ENCODE measurements at regions not wholly inside any gene's neighbourhood (a gene's known extent, or its start where the extent isn't known, plus 50 kb on each side); places are given as distances from the start of the nearest gene placed in this dataset.
"Not testable (repeated sequence)": the region's sequence is repeated elsewhere in the genome, so short reads cannot be mapped to it uniquely, and the experiment has no call there.

- no peak for DNase-seq
Observed at GRCh38 chr5:2569176-2569575, 182.3 kb downstream of the IRX2 start.

- no peak for DNase-seq
Observed at GRCh38 chr5:2566284-2566683, 185.2 kb downstream of the IRX2 start.

- no peak for DNase-seq
Observed at GRCh38 chr5:2565147-2565546, 186.3 kb downstream of the IRX2 start.

GRCh38 chr5:2563046-2563445, 188.4 kb downstream of the IRX2 start:
- DNase-seq, result no peak

- DNase-seq, result no peak
Observed at GRCh38 chr5:2562036-2562435, 189.4 kb downstream of the IRX2 start.

GRCh38 chr5:2560435-2560834, 191.0 kb downstream of the IRX2 start:
- no peak for DNase-seq

GRCh38 chr5:2557435-2557834, 194.0 kb downstream of the IRX2 start:
- DNase-seq, result no peak

- DNase-seq, result no peak
Observed at GRCh38 chr5:2556375-2556966, 195.0 kb downstream of the IRX2 start.

- no peak for DNase-seq
Observed at GRCh38 chr5:2553611-2554010, 197.9 kb downstream of the IRX2 start.

GRCh38 chr5:2550509-2550908, 201.0 kb downstream of the IRX2 start:
- no peak for DNase-seq

GRCh38 chr5:2549900-2550299, 201.6 kb downstream of the IRX2 start:
- no peak for DNase-seq

- DNase-seq, result no peak
Observed at GRCh38 chr5:2549354-2549753, 202.1 kb downstream of the IRX2 start.

GRCh38 chr5:2546938-2547337, 204.5 kb downstream of the IRX2 start:
- no peak for DNase-seq

- no peak for DNase-seq
Observed at GRCh38 chr5:2544003-2544402, 207.5 kb downstream of the IRX2 start.

GRCh38 chr5:2542821-2543220, 208.7 kb downstream of the IRX2 start:
- no peak for DNase-seq

GRCh38 chr5:2542026-2542425, 209.5 kb downstream of the IRX2 start:
- no peak for DNase-seq

- DNase-seq, result no peak
Observed at GRCh38 chr5:2538169-2538568, 213.3 kb downstream of the IRX2 start.

- DNase-seq, result no peak
Observed at GRCh38 chr5:2537378-2538145, 213.9 kb downstream of the IRX2 start.

- DNase-seq, result no peak
Observed at GRCh38 chr5:2536632-2537377, 214.7 kb downstream of the IRX2 start.

- DNase-seq, result no peak
Observed at GRCh38 chr5:2534970-2535369, 216.5 kb downstream of the IRX2 start.

- no peak for DNase-seq
Observed at GRCh38 chr5:2534251-2534650, 217.2 kb downstream of the IRX2 start.

- DNase-seq, result not testable (repeated sequence)
Observed at GRCh38 chr5:2533848-2534247, 217.6 kb downstream of the IRX2 start.

GRCh38 chr5:2532809-2533208, 218.7 kb downstream of the IRX2 start:
- DNase-seq, result no peak

GRCh38 chr5:2531318-2531717, 220.2 kb downstream of the IRX2 start:
- DNase-seq, result no peak
